ENCODE measurements at regions not wholly inside any gene's neighbourhood (a gene's known extent, or its start where the extent isn't known, plus 50 kb on each side); places are given as distances from the start of the nearest gene placed in this dataset.

- TF ChIP-seq CBFB (IDR thresholded peaks at IDR 0.05; ENCODE audit: low read depth): 0 out of 2 replicates have a peak, but pooled peaks have one; percentile 26
- no peak for TF ChIP-seq ZBTB4 (CRISPR knock-in tag; IDR thresholded peaks at IDR 0.05)
- no peak for TF ChIP-seq HSF1 (IDR thresholded peaks at IDR 0.05; ENCODE audit: low read depth, low read length)
- 0 out of 4 replicates have a peak, but pooled peaks of 1 of the 2 experiments have one; percentile 34 for TF ChIP-seq ETV6 (conservative IDR thresholded peaks at IDR 0.05 in 1 of 2, IDR thresholded peaks at IDR 0.05 in 1 of 2; ENCODE audit: borderline replicate concordance in 1 of 2, low read depth in 1 of 2)
- no peak for TF ChIP-seq LARP7 (IDR thresholded peaks at IDR 0.05)
- TF ChIP-seq HDGF (IDR thresholded peaks at IDR 0.05): no peak
- no peak for TF ChIP-seq ATF7 (IDR thresholded peaks at IDR 0.05; ENCODE audit: low read depth)
- no peak for TF ChIP-seq SPI1 (IDR thresholded peaks at IDR 0.05; ENCODE audit: borderline replicate concordance, insufficient read depth, low read depth, low read length)
- no peak for TF ChIP-seq STAT1 (conservative IDR thresholded peaks at IDR 0.05)
- no peak for TF ChIP-seq HDAC2 (IDR thresholded peaks at IDR 0.05)
- TF ChIP-seq SMC3 (IDR thresholded peaks at IDR 0.05; ENCODE audit: borderline replicate concordance, low read length): no peak
- TF ChIP-seq ZNF24 (IDR thresholded peaks at IDR 0.05): no peak
- peak in 1 of 2 experiments; percentile 79; a peak in 1 of 4 replicates for TF ChIP-seq CEBPB (IDR thresholded peaks at IDR 0.05; ENCODE audit: borderline replicate concordance in 1 of 2, low read depth in 2 of 2, low read length in 2 of 2)
- peak; percentile 77; the same call in 1 of the 2 replicates for TF ChIP-seq MTA3 (IDR thresholded peaks at IDR 0.05; ENCODE audit: borderline replicate concordance, low read length)
- no peak for TF ChIP-seq NFXL1 (IDR thresholded peaks at IDR 0.05; ENCODE audit: borderline replicate concordance)
- no peak for TF ChIP-seq ZBTB33 (IDR thresholded peaks at IDR 0.05)
- TF ChIP-seq ZNF622 (IDR thresholded peaks at IDR 0.05): no peak
- TF ChIP-seq IRF4 (IDR thresholded peaks at IDR 0.05; ENCODE audit: low read depth, low read length): peak; percentile 66; the same call in 1 of the 2 replicates
- TF ChIP-seq PAX8 (IDR thresholded peaks at IDR 0.05): no peak
- TF ChIP-seq TCF3 (IDR thresholded peaks at IDR 0.05; ENCODE audit: borderline replicate concordance, insufficient read depth, low read depth, low read length): no peak
- TF ChIP-seq JUNB (IDR thresholded peaks at IDR 0.05): peak; percentile 99
- no peak for TF ChIP-seq CHD4 (IDR thresholded peaks at IDR 0.05)
- TF ChIP-seq FOXM1 (IDR thresholded peaks at IDR 0.05; ENCODE audit: low read depth, low read length): peak; percentile 92
- no peak for TF ChIP-seq POLR2AphosphoS2 (IDR thresholded peaks at IDR 0.05; ENCODE audit: low read depth, low read length)
- no peak for TF ChIP-seq RELB (IDR thresholded peaks at IDR 0.05; ENCODE audit: low read depth)
- no peak for TF ChIP-seq BMI1 (IDR thresholded peaks at IDR 0.05; ENCODE audit: borderline replicate concordance)
Measured at GRCh38 chr3:99483841-99484240, 154.6 kb upstream of the COL8A1 start (continued).
